ENCODE measurements at regions not wholly inside any gene's neighbourhood (a gene's known extent, or its start where the extent isn't known, plus 50 kb on each side); places are given as distances from the start of the nearest gene placed in this dataset.
"Not testable (repeated sequence)": the region's sequence is repeated elsewhere in the genome, so short reads cannot be mapped to it uniquely, and the experiment has no call there.

DNA sequence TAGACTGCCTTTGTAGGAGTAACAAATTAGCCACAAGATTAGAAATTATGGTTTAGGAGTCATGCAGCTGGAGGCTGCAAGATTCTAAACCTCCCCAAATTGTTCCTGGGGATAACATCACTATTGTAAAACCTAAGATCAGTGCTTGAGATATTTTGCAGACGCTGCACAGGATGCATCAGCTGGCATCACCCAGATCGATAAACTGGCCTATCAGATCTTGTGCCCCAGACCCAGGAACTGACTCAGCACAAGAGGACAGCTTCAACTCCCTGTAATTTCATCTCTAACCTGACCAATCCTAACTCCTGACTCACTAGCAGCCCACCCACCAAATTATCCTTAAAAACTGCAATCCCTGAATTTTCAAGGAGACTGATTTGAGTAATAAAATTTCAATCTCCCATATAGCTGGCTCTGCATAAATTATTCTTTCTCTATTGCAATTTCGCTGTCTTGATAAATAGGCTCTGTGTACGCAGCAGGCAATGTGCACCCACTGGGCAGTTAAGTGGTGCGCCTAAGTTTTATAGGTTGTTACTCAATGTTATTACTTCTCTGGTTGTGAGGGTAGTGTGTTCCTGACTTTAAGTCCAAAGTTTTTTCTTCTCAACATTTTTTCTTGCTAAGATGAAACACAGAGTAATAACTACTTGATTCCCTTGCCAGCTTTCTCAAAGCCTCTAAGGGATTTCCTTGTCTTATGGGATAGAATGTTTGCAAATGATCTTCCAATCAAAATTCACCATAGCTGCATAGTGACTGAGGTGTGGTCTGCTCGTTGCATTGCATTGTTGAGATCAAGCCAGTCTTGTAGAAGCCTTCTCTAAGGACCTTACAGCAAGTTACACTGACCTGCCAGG is 312.3 kb upstream of the DKK2 start:
- no peak for FAIRE-seq
- DNase-seq (ENCODE audit: insufficient read length): no peak
- TF ChIP-seq POLR2AphosphoS5 (IDR thresholded peaks at IDR 0.05; ENCODE audit: low read depth, low read length): no peak
- no peak for TF ChIP-seq POLR2A (IDR thresholded peaks at IDR 0.05; ENCODE audit: low read depth, low read length)
- no peak for TF ChIP-seq TAF1 (IDR thresholded peaks at IDR 0.05; ENCODE audit: borderline replicate concordance, low read depth, low read length)

GRCh38 chr4:107333518-107333917 is 297.4 kb upstream of the DKK2 start:
- TF ChIP-seq POLR2AphosphoS5 (IDR thresholded peaks at IDR 0.05; ENCODE audit: low read depth, low read length) (no peak), TAF1 (IDR thresholded peaks at IDR 0.05; ENCODE audit: borderline replicate concordance, low read depth, low read length) (no peak), POLR2A (IDR thresholded peaks at IDR 0.05; ENCODE audit: low read depth, low read length) (no peak)
- FAIRE-seq (no peak), DNase-seq (ENCODE audit: insufficient read length) (no peak)

GRCh38 chr4:107332656-107333055 is 296.5 kb upstream of the DKK2 start:
- FAIRE-seq; DNase-seq (ENCODE audit: insufficient read length): not testable (repeated sequence)

DNA sequence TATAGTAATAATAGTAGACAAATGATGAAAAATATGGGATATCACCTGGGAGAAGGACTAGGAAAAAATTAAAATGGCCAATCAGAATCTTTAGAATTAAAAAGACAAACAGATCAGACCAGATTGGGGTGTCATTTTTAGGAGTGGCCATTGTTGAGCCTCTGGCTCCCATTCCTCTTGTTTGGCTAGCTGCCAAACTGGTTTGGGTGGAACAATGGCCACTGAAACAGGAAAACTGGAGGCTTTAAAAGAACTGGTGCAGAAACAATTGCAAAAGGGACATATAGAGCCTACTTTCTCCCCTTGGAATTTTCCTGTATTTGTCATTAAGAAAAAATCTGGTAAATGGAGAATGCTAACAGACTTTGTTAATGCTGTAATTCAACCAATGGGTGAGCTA is 294.8 kb upstream of the DKK2 start:
- FAIRE-seq (no peak), DNase-seq (ENCODE audit: insufficient read length) (no peak)
- TF ChIP-seq POLR2A (IDR thresholded peaks at IDR 0.05; ENCODE audit: low read depth, low read length) (no peak), TAF1 (IDR thresholded peaks at IDR 0.05; ENCODE audit: borderline replicate concordance, low read depth, low read length) (no peak), POLR2AphosphoS5 (IDR thresholded peaks at IDR 0.05; ENCODE audit: low read depth, low read length) (no peak)

- DNase-seq (ENCODE audit: insufficient read length) (no peak), FAIRE-seq (no peak)
- no peak for TF ChIP-seq TAF1 (IDR thresholded peaks at IDR 0.05; ENCODE audit: borderline replicate concordance, low read depth, low read length)
- no peak for TF ChIP-seq POLR2A (IDR thresholded peaks at IDR 0.05; ENCODE audit: low read depth, low read length)
- TF ChIP-seq POLR2AphosphoS5 (IDR thresholded peaks at IDR 0.05; ENCODE audit: low read depth, low read length): no peak
Observed at GRCh38 chr4:107319386-107319785, 283.3 kb upstream of the DKK2 start.

- no peak for TF ChIP-seq TAF1 (IDR thresholded peaks at IDR 0.05; ENCODE audit: borderline replicate concordance, low read depth, low read length)
- TF ChIP-seq POLR2AphosphoS5 (IDR thresholded peaks at IDR 0.05; ENCODE audit: low read depth, low read length): no peak
- no peak for TF ChIP-seq POLR2A (IDR thresholded peaks at IDR 0.05; ENCODE audit: low read depth, low read length)
- FAIRE-seq: no peak
- DNase-seq (ENCODE audit: insufficient read length): no peak
Observed at GRCh38 chr4:107318078-107318477, 282.0 kb upstream of the DKK2 start.

DNA sequence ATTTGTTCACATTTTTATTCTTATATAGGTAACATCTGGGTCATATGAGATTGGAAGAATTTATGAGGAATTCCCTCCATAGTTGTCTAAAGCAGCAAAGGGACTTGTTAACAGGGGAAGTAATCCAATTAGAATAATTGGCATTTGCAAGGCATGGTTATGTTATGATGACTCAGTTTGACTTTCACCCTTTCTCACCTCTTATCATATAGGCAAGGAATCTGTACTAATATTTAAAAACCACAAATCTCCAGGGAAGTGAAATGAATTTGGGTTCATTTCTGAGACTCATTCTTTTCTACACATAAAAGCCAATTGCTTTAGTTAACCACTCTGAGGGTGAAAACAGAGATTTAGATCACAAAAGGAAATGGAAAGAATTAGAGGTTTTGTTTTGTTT is 281.5 kb upstream of the DKK2 start:
- no peak for FAIRE-seq

DNA sequence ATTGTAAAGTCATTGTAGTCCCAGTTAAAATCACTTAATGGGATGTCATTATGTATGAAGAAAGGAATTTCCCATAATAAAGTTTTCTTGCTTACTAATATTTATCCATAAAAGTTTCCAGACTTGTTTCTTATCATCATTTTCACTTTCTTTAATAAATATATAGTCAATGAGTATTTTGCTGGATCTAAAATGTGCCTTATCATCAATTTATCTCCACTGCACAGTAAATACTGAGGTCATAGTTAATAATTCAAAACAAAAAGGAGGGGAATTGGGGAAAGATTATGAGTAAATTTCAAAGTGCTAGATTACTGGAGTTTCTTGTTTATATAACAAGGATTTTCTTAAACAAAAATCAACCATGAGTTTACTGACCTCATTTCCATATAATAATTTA is 279.5 kb upstream of the DKK2 start:
- no peak for FAIRE-seq
- no peak for DNase-seq (ENCODE audit: insufficient read length)
- TF ChIP-seq TAF1 (IDR thresholded peaks at IDR 0.05; ENCODE audit: borderline replicate concordance, low read depth, low read length): no peak
- TF ChIP-seq POLR2AphosphoS5 (IDR thresholded peaks at IDR 0.05; ENCODE audit: low read depth, low read length): no peak

More for the DNA sequence above, 281.5 kb upstream of the DKK2 start:
- DNase-seq (ENCODE audit: insufficient read length): no peak
- TF ChIP-seq TAF1 (IDR thresholded peaks at IDR 0.05; ENCODE audit: borderline replicate concordance, low read depth, low read length): no peak
- TF ChIP-seq POLR2A (IDR thresholded peaks at IDR 0.05; ENCODE audit: low read depth, low read length): no peak
- no peak for TF ChIP-seq POLR2AphosphoS5 (IDR thresholded peaks at IDR 0.05; ENCODE audit: low read depth, low read length)

- DNase-seq (ENCODE audit: insufficient read length): no peak
- no peak for TF ChIP-seq POLR2AphosphoS5 (IDR thresholded peaks at IDR 0.05; ENCODE audit: low read depth, low read length)
- no peak for TF ChIP-seq POLR2A (IDR thresholded peaks at IDR 0.05; ENCODE audit: low read depth, low read length)
- TF ChIP-seq TAF1 (IDR thresholded peaks at IDR 0.05; ENCODE audit: borderline replicate concordance, low read depth, low read length): no peak
- FAIRE-seq: no peak
Observed at GRCh38 chr4:107314156-107314555, 278.0 kb upstream of the DKK2 start.

DNA sequence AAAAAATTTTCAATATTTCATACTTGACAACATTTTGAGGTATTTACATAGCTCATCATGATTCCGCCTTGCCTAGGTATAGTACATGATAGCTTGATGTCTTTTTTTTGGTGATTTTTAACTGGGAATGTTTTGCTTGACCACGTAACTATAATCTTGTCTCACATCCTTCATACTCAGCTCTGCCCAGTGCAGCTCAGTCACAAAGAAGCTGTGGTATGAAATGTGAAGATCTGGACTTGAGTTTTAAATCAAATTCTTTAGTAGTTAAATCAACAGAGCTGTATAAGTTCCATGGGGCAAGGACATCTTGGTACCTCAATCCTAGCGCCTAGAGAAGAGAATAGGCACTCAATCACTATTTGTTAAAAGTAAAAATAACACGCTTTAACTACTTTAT is 276.3 kb upstream of the DKK2 start:
- TF ChIP-seq POLR2AphosphoS5 (IDR thresholded peaks at IDR 0.05; ENCODE audit: low read depth, low read length) (no peak), TAF1 (IDR thresholded peaks at IDR 0.05; ENCODE audit: borderline replicate concordance, low read depth, low read length) (no peak), POLR2A (IDR thresholded peaks at IDR 0.05; ENCODE audit: low read depth, low read length) (no peak)
- DNase-seq (ENCODE audit: insufficient read length): no peak
- no peak for FAIRE-seq

DNA sequence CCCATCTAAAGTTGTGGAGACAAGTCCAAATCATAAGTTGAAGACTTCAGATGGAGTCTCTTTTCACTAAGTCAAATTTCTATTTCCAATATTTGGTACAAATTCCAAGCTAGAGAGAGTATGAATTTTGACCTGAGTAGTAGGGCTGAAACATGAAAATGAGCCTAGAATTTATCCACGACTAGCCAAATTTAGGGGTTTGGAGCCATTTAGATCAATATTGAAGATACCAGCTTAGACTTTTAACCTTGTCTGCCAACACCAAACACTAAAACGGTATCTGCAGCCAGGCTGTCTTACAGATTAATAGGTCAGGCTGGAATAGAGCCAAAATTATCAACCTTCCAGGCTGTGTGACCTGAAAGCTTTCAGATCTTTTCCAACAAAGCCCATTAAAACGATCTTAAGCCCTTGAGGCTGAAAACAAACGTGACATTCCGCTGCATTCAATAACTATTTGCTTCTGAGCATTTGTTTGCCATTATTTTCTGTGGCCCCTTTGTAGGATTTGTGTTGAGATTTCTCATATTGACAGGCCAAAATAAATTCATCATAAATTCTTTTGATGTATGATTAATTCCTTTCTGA is 268.7 kb upstream of the DKK2 start:
- no peak for DNase-seq (ENCODE audit: insufficient read length)
- TF ChIP-seq POLR2AphosphoS5 (IDR thresholded peaks at IDR 0.05; ENCODE audit: low read depth, low read length) (no peak), POLR2A (IDR thresholded peaks at IDR 0.05; ENCODE audit: low read depth, low read length) (no peak), TAF1 (IDR thresholded peaks at IDR 0.05; ENCODE audit: borderline replicate concordance, low read depth, low read length) (no peak)
- no peak for FAIRE-seq

GRCh38 chr4:107299646-107300045 is 263.5 kb upstream of the DKK2 start:
- FAIRE-seq: no peak
- no peak for DNase-seq (ENCODE audit: insufficient read length)
- TF ChIP-seq POLR2A (IDR thresholded peaks at IDR 0.05; ENCODE audit: low read depth, low read length) (no peak), POLR2AphosphoS5 (IDR thresholded peaks at IDR 0.05; ENCODE audit: low read depth, low read length) (no peak)
